HEK293 (cell line): ENCODE measurements at regions not wholly inside any gene's neighbourhood (a gene's known extent, or its start where the extent isn't known, plus 50 kb on each side); places are given as distances from the start of the nearest gene placed in this dataset.
"Not testable (repeated sequence)": the region's sequence is repeated elsewhere in the genome, so short reads cannot be mapped to it uniquely, and the experiment has no call there.

ENCODE experiments used
- CTCF ChIA-PET: fragments of 350-600 bp; formaldehyde crosslinking; extraction: SDS; loops from one replicate; lab custom pipeline; 2021; ENCODE audit warnings: antibody characterized with exemption; lab: Yijun Ruan, JAX
- POLR2A ChIA-PET: fragments of 300-600 bp; formaldehyde crosslinking; extraction: SDS; loops from one replicate; lab custom pipeline; 2020; ENCODE audit warnings: antibody characterized with exemption, inconsistent platforms; lab: Yijun Ruan, JAX
- H3K27ac ChIP-seq: fragments of 200-500 bp; sonication (Bioruptor generic); 2 replicates; pipeline ENCODE4 v1.5.1; 2014; ENCODE audit warnings: low read depth, low read length, control low read depth, inconsistent platforms; ENCODE audit errors: extremely low read depth
- H3K36me3 ChIP-seq, 2 experiments: fragments of 200-500 bp in 1 of 2; sonication (Bioruptor generic) in 1 of 2; 1 replicate in 1 of 2; 2 replicates in 1 of 2; pipeline ENCODE4 v1.5.1; 2014 to 2017; ENCODE audit warnings: inconsistent platforms in 2 of 2, low read length in 2 of 2; ENCODE audit not compliant: control insufficient read depth in 2 of 2, insufficient read depth in 1 of 2
- H3K4me1 ChIP-seq: fragments of 200-500 bp; sonication (Bioruptor generic); 2 replicates; pipeline ENCODE4 v1.5.1; 2014; ENCODE audit warnings: mild to moderate bottlenecking, low read length, inconsistent platforms; ENCODE audit not compliant: control insufficient read depth, insufficient read depth
- H3K4me3 ChIP-seq: 2 replicates; pipeline ENCODE4 v1.5.1; 2011; ENCODE audit warnings: low read depth, mild to moderate bottlenecking, control low read depth, low read length, moderate library complexity
- H3K9me3 ChIP-seq: fragments of 200-500 bp; sonication (Bioruptor generic); 2 replicates; pipeline ENCODE4 v1.5.1; 2014; ENCODE audit warnings: low read depth, low read length, inconsistent platforms; ENCODE audit not compliant: control insufficient read depth, insufficient read depth

GRCh38 chr2:31632201-31632600, 51.5 kb upstream of the SRD5A2 start:
- H3K9me3 ChIP-seq, H3K4me1 ChIP-seq, POLR2A ChIA-PET, H3K27ac ChIP-seq, CTCF ChIA-PET, H3K4me3 ChIP-seq, H3K36me3 ChIP-seq: not testable (repeated sequence)
